IMR-90 (cell line): ENCODE measurements at regions not wholly inside any gene's neighbourhood (a gene's known extent, or its start where the extent isn't known, plus 50 kb on each side); places are given as distances from the start of the nearest gene placed in this dataset.
A peak's percentile ranks its signal among the peaks of the same experiment; 100 is the strongest.

ENCODE experiments used
- ATAC-seq: fragments of 200-7000 bp; cut with Tn5 transposase; 2 replicates; pipeline ENCODE4 v1.9.1; 2020; ENCODE audit warnings: low read depth, mild to moderate bottlenecking, moderate library complexity
- BruUV-seq: library from RNA; stranded (reverse); fragments of 400-500 nt; replicated peaks from 2 replicates; lab custom pipeline; 2021; lab: Mats Ljungman, UMichigan
- CTCF ChIA-PET: fragments of 300-600 bp; formaldehyde crosslinking; extraction: SDS; loops from one replicate; lab custom pipeline; 2021; ENCODE audit warnings: antibody characterized with exemption; lab: Yijun Ruan, JAX
- POLR2A ChIA-PET: fragments of 300-600 bp; sonication (Branson Sonifier 250); formaldehyde crosslinking; loops from one replicate; lab custom pipeline; 2022; ENCODE audit warnings: antibody characterized with exemption; ENCODE audit not compliant: unreplicated experiment; lab: Charles Lee
- DNase-seq: peaks from one replicate; pipeline ENCODE4 v3.0.0; 2013
- H2AFZ ChIP-seq: replicated peaks from 2 replicates; pipeline ENCODE3; 2013; ENCODE audit warnings: low read length, mild to moderate bottlenecking; ENCODE audit not compliant: poor library complexity
- H2AK5ac ChIP-seq: 2 replicates; pipeline ENCODE4 v1.6.1; 2013; ENCODE audit warnings: low read depth, low read length, inconsistent platforms
- H2AK9ac ChIP-seq: replicated peaks from 2 replicates; pipeline ENCODE3; 2013; ENCODE audit warnings: mild to moderate bottlenecking, low read depth, low read length, moderate library complexity; ENCODE audit not compliant: poor library complexity
- H2BK120ac ChIP-seq: 2 replicates; pipeline ENCODE4 v1.6.1; 2013; ENCODE audit warnings: low read depth, low read length, inconsistent platforms
- H2BK15ac ChIP-seq: 3 replicates; pipeline ENCODE4 v1.6.1; 2013; ENCODE audit warnings: low read depth, low read length, inconsistent platforms
- H2BK20ac ChIP-seq: 2 replicates; pipeline ENCODE4 v1.6.1; 2013; ENCODE audit warnings: low read depth, mild to moderate bottlenecking, inconsistent platforms, low read length, moderate library complexity
- H2BK5ac ChIP-seq: 2 replicates; pipeline ENCODE4 v1.6.1; 2013; ENCODE audit warnings: mild to moderate bottlenecking, low read depth, low read length, inconsistent platforms; ENCODE audit not compliant: poor library complexity, severe bottlenecking
- H3K14ac ChIP-seq: replicated peaks from 2 replicates; pipeline ENCODE4 v1.6.1; 2013; ENCODE audit warnings: low read depth, low read length, inconsistent platforms
- H3K18ac ChIP-seq: 2 replicates; pipeline ENCODE4 v1.6.1; 2013; ENCODE audit warnings: low read depth, low read length, control low read depth
- H3K23ac ChIP-seq: 2 replicates; pipeline ENCODE4 v1.6.1; 2013; ENCODE audit warnings: low read depth, low read length, inconsistent platforms
- H3K27ac ChIP-seq: 2 replicates; pipeline ENCODE4 v1.5.1; 2013; ENCODE audit warnings: mild to moderate bottlenecking, control low read depth, low read length; ENCODE audit not compliant: insufficient read depth
- H3K27me3 ChIP-seq: 2 replicates; pipeline ENCODE4 v1.6.1; 2013; ENCODE audit warnings: low read length; ENCODE audit not compliant: control insufficient read depth, insufficient read depth
- H3K36me3 ChIP-seq: 2 replicates; pipeline ENCODE4 v1.6.1; 2013; ENCODE audit warnings: low read length, mixed read lengths; ENCODE audit not compliant: control insufficient read depth, insufficient read depth
- H3K4ac ChIP-seq: 2 replicates; pipeline ENCODE4 v1.6.1; 2013; ENCODE audit warnings: low read depth, low read length, inconsistent platforms
- H3K4me1 ChIP-seq: 2 replicates; pipeline ENCODE4 v1.6.1; 2013; ENCODE audit warnings: low read length, mixed read lengths; ENCODE audit not compliant: control insufficient read depth, insufficient read depth
- H3K4me2 ChIP-seq: 2 replicates; pipeline ENCODE4 v1.6.1; 2013; ENCODE audit warnings: low read depth, mild to moderate bottlenecking, control low read depth, low read length, moderate library complexity
- H3K4me3 ChIP-seq: 2 replicates; pipeline ENCODE4 v1.5.1; 2013; ENCODE audit warnings: low read depth, mild to moderate bottlenecking, control low read depth, low read length, moderate library complexity; ENCODE audit not compliant: insufficient read depth
- H3K56ac ChIP-seq: 2 replicates; pipeline ENCODE4 v1.6.1; 2013; ENCODE audit warnings: low read length, inconsistent platforms; ENCODE audit not compliant: insufficient read depth; ENCODE audit errors: extremely low read depth
- H3K79me1 ChIP-seq, 2 experiments: 2 replicates each; pipeline ENCODE4 v1.6.1; 2013; ENCODE audit warnings: low read length in 2 of 2, inconsistent platforms in 1 of 2, low read depth in 1 of 2
- H3K9ac ChIP-seq: 2 replicates; pipeline ENCODE4 v1.6.1; 2013; ENCODE audit warnings: low read depth, low read length, control low read depth
- H3K9me1 ChIP-seq: 2 replicates; pipeline ENCODE4 v1.6.1; 2013; ENCODE audit warnings: low read length, inconsistent platforms; ENCODE audit not compliant: insufficient read depth
- H3K9me3 ChIP-seq: 2 replicates; pipeline ENCODE4 v1.6.1; 2013; ENCODE audit warnings: low read length; ENCODE audit not compliant: control insufficient read depth, insufficient read depth
- H4K20me1 ChIP-seq: 2 replicates; pipeline ENCODE4 v1.6.1; 2013; ENCODE audit warnings: low read length, inconsistent platforms; ENCODE audit not compliant: insufficient read depth
- H4K5ac ChIP-seq: 2 replicates; pipeline ENCODE4 v1.6.1; 2013; ENCODE audit warnings: mild to moderate bottlenecking, low read depth, low read length, control low read depth
- H4K8ac ChIP-seq, 2 experiments: 2 replicates each; pipeline ENCODE4 v1.6.1; 2013; ENCODE audit warnings: low read depth in 2 of 2, low read length in 2 of 2, control low read depth in 1 of 2, inconsistent platforms in 1 of 2
- H4K91ac ChIP-seq: 2 replicates; pipeline ENCODE4 v1.6.1; 2013; ENCODE audit warnings: low read depth, low read length, inconsistent platforms; ENCODE audit not compliant: insufficient read depth
- BHLHE40 ChIP-seq: fragments of 150-350 bp; IDR thresholded peaks from 2 replicates; pipeline ENCODE4 v1.6.1; 2016; ENCODE audit warnings: mild to moderate bottlenecking, low read depth, low read length
- FOS ChIP-seq: fragments of 150-350 bp; IDR thresholded peaks from 2 replicates; pipeline ENCODE4 v1.6.1; 2016; ENCODE audit warnings: low read depth, low read length
- MAFK ChIP-seq: IDR thresholded peaks from 2 replicates; pipeline ENCODE4 v1.6.1; 2012; ENCODE audit warnings: low read depth, low read length, improper control_type of control experiment
- MAZ ChIP-seq: IDR thresholded peaks from 2 replicates; pipeline ENCODE4 v1.6.1; 2012; ENCODE audit warnings: low read depth, mild to moderate bottlenecking, low read length, improper control_type of control experiment, moderate library complexity, borderline replicate concordance
- NFE2L2 ChIP-seq: fragments of 150-350 bp; IDR thresholded peaks from 2 replicates; pipeline ENCODE4 v1.6.1; 2016; ENCODE audit warnings: low read depth, mild to moderate bottlenecking, low read length
- SMC3 ChIP-seq: fragments of 150-350 bp; IDR thresholded peaks from 2 replicates; pipeline ENCODE4 v1.6.1; 2016; ENCODE audit warnings: low read depth, mild to moderate bottlenecking, antibody characterized with exemption, low read length, moderate library complexity
- WGBS, 2 experiments: methylation state at CpG; one replicate each; pipeline versions ENCODE4 v1.1.5 to v1.1.7; 2013; ENCODE audit warnings: missing lambda C conversion rate in 2 of 2; ENCODE audit not compliant: insufficient read length in 1 of 2; ENCODE audit errors: extremely low coverage in 2 of 2; 5-methylcytosine and 5-hydroxymethylcytosine counted together
- dilution Hi-C: fragments of 300-500 bp; cut with HindIII; formaldehyde crosslinking; loops from one replicate; pipeline ENCODE4 v1.14.3; 2018; ENCODE audit warnings: low sequenced_read_pairs; ENCODE audit not compliant: unreplicated experiment
- in situ Hi-C: fragments of 300-500 bp; cut with MboI; formaldehyde crosslinking; loops from 3 replicates; pipeline ENCODE4 v1.14.3; 2019; ENCODE audit warnings: low sequenced_read_pairs, inconsistent platforms, mixed read lengths
- intact Hi-C: fragments of 100-400 bp; cut with micrococcal nuclease; formaldehyde crosslinking; loops from 2 replicates; pipeline ENCODE4 v1.10.0; 2022
- TF ChIP-seq, protein P1 (sequence below): fragments of 150-350 bp; IDR thresholded peaks from 2 replicates; pipeline ENCODE4 v1.6.1; 2017; ENCODE audit warnings: mild to moderate bottlenecking, antibody characterized with exemption, low read length, low read depth
- TF ChIP-seq, protein P2 (sequence below): conservative IDR thresholded peaks from 2 replicates; pipeline ENCODE4 v1.5.1; 2012; ENCODE audit warnings: mild to moderate bottlenecking, low read depth, low read length, improper control_type of control experiment
- TF ChIP-seq, protein P3 (sequence below): fragments of 150-350 bp; IDR thresholded peaks from 2 replicates; pipeline ENCODE4 v1.6.1; 2016; ENCODE audit warnings: low read depth, mild to moderate bottlenecking, low read length, moderate library complexity, borderline replicate concordance

DNA sequence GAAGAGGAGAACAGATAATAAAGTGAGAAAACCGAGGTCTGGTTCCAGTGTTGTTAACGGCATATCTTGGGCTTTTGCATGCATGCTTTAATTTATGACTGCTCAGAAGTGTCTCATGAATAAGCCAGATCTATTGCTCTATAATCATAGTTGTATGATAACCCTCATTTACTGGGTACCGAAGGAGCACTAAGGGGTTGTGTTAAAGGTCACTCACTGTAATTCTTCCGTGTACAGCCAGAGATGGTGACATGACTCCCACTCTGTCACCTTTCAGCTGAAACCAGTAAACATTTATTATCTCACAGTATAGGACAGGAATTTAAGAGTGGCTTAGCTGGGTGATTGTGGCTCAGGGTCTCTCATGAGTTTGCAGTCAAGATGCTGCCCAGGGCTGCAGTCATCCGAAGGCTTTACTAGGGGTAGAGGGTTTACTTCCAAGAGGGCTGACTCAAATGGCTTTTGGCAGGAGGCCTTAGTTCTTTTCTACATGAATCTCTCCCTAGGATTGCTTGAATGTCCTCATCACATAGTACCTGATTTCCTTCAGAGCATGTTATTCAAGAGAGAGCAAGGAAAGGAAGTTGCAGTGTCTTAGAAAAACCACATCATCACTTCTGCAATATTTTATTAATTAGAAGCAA lies 107.0 kb downstream of the NAB1 start:
- no peak overlapping the region for H3K4me3 ChIP-seq
- DNase-seq (peak; percentile 70), ATAC-seq (peak; percentile 41)
- no peaks in the 10 kb centered on the region for H3K79me1 ChIP-seq
- H3K9ac ChIP-seq = no peak overlapping the region
- no peaks in the 10 kb centered on the region for H4K20me1 ChIP-seq
- H3K36me3 ChIP-seq = no peaks in the 10 kb centered on the region
- no peak overlapping the region for H2AK5ac ChIP-seq
- dilution Hi-C loops = no loop called here
- H2BK5ac ChIP-seq = no peak overlapping the region
- H3K27ac ChIP-seq = no peak overlapping the region
- TF ChIP-seq BHLHE40 = no peak
- TF ChIP-seq, protein P1, sequence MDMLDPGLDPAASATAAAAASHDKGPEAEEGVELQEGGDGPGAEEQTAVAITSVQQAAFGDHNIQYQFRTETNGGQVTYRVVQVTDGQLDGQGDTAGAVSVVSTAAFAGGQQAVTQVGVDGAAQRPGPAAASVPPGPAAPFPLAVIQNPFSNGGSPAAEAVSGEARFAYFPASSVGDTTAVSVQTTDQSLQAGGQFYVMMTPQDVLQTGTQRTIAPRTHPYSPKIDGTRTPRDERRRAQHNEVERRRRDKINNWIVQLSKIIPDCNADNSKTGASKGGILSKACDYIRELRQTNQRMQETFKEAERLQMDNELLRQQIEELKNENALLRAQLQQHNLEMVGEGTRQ = no peak
- TF ChIP-seq MAFK = no peak
- TF ChIP-seq FOS = no peak
- TF ChIP-seq NFE2L2 = no peak
- TF ChIP-seq, protein P2, sequence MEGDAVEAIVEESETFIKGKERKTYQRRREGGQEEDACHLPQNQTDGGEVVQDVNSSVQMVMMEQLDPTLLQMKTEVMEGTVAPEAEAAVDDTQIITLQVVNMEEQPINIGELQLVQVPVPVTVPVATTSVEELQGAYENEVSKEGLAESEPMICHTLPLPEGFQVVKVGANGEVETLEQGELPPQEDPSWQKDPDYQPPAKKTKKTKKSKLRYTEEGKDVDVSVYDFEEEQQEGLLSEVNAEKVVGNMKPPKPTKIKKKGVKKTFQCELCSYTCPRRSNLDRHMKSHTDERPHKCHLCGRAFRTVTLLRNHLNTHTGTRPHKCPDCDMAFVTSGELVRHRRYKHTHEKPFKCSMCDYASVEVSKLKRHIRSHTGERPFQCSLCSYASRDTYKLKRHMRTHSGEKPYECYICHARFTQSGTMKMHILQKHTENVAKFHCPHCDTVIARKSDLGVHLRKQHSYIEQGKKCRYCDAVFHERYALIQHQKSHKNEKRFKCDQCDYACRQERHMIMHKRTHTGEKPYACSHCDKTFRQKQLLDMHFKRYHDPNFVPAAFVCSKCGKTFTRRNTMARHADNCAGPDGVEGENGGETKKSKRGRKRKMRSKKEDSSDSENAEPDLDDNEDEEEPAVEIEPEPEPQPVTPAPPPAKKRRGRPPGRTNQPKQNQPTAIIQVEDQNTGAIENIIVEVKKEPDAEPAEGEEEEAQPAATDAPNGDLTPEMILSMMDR = no peak
- no peak for TF ChIP-seq MAZ
- TF ChIP-seq, protein P3, sequence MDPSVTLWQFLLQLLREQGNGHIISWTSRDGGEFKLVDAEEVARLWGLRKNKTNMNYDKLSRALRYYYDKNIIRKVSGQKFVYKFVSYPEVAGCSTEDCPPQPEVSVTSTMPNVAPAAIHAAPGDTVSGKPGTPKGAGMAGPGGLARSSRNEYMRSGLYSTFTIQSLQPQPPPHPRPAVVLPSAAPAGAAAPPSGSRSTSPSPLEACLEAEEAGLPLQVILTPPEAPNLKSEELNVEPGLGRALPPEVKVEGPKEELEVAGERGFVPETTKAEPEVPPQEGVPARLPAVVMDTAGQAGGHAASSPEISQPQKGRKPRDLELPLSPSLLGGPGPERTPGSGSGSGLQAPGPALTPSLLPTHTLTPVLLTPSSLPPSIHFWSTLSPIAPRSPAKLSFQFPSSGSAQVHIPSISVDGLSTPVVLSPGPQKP = no peak
- TF ChIP-seq SMC3 = no peak
- no peak overlapping the region for H2BK20ac ChIP-seq
- H3K18ac ChIP-seq = no peak overlapping the region
- H3K4me1 ChIP-seq = peaks cover 8% of the 10 kb centered on the region; the same call in 1 of the 2 replicates
- H3K23ac ChIP-seq = no peak overlapping the region
- H3K27me3 ChIP-seq = no peaks in the 10 kb centered on the region; the same call in 1 of the 2 replicates
- H3K4ac ChIP-seq = no peak overlapping the region
- ChIA-PET CTCF (no interaction called here), POLR2A (no interaction called here)
- H3K14ac ChIP-seq = no peak overlapping the region; the same call in 1 of the 2 replicates
- no peaks in the 10 kb centered on the region for H3K9me1 ChIP-seq
- BruUV-seq = no TSS peak
- no peaks in the 10 kb centered on the region; the same call in 1 of the 2 replicates for H3K9me3 ChIP-seq
- H3K56ac ChIP-seq = no peak overlapping the region
- in situ Hi-C loops = no loop called here
- no peak overlapping the region for H2BK15ac ChIP-seq
- H2BK120ac ChIP-seq = no peak overlapping the region
- H3K4me2 ChIP-seq = no peak overlapping the region
- H2AK9ac ChIP-seq = no peak overlapping the region
- intact Hi-C loops = no loop called here
- no peak overlapping the region for H2AFZ ChIP-seq
- no peak overlapping the region for H4K5ac ChIP-seq
- no CpG with 5 or more reads among the region's 5 CpGs for WGBS, 2 experiments
- H4K91ac ChIP-seq = no peak overlapping the region
- no peak overlapping the region for H4K8ac ChIP-seq
